ENCODE measurements at regions not wholly inside any gene's neighbourhood (a gene's known extent, or its start where the extent isn't known, plus 50 kb on each side); places are given as distances from the start of the nearest gene placed in this dataset.

DNA sequence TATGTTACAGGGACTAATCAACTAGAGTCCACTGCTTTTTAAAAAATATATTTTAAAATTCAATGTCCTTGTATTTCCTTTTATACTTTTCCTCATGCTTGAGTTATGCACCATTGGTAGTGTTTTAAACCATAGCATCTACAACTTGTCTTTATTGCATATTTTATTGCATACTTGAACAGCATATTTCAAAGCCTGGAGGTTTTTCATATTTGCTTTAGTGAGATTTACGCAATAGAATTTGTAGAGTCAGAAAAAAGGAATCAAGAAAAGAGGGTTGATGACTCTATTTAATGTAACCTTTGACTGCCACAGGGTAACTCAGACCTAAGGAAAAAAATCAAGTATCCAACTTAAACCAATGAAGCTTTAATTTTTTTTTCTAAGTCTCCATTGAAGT, 1165.7 kb upstream of the IGFBP7 start:
- TF ChIP-seq, protein P1, sequence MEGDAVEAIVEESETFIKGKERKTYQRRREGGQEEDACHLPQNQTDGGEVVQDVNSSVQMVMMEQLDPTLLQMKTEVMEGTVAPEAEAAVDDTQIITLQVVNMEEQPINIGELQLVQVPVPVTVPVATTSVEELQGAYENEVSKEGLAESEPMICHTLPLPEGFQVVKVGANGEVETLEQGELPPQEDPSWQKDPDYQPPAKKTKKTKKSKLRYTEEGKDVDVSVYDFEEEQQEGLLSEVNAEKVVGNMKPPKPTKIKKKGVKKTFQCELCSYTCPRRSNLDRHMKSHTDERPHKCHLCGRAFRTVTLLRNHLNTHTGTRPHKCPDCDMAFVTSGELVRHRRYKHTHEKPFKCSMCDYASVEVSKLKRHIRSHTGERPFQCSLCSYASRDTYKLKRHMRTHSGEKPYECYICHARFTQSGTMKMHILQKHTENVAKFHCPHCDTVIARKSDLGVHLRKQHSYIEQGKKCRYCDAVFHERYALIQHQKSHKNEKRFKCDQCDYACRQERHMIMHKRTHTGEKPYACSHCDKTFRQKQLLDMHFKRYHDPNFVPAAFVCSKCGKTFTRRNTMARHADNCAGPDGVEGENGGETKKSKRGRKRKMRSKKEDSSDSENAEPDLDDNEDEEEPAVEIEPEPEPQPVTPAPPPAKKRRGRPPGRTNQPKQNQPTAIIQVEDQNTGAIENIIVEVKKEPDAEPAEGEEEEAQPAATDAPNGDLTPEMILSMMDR (IDR thresholded peaks at IDR 0.05), result no peak
- TF ChIP-seq POLR2AphosphoS5 (IDR thresholded peaks at IDR 0.05), result no peak
- TF ChIP-seq POLR2A (IDR thresholded peaks at IDR 0.05), result no peak
